Upper lobe of left lung (tissue), 6 donors: ENCODE measurements at regions not wholly inside any gene's neighbourhood (a gene's known extent, or its start where the extent isn't known, plus 50 kb on each side); places are given as distances from the start of the nearest gene placed in this dataset.

Experiments
- ATAC-seq, 2 donors: fragments of 200-7000 bp; cut with Tn5 transposase; one replicate each; pipeline ENCODE4 v1.9.1; 2022; ENCODE audit warnings: mild to moderate bottlenecking in 2 of 2, moderate library complexity in 2 of 2; ENCODE audit not compliant: low FRiP score in 2 of 2
- DNase-seq, 2 donors: peaks; one replicate each; pipeline ENCODE4 v3.0.0-alpha.2; 2019 to 2020
- H3K27ac ChIP-seq, 4 donors: fragments of 200-600 bp; sonication (generic); one replicate each; pipeline ENCODE4 v1.5.1; 2016 to 2019
- H3K27me3 ChIP-seq, 4 donors: fragments of 200-600 bp; sonication (generic); one replicate each; pipeline ENCODE4 v1.5.1; 2017 to 2019
- H3K36me3 ChIP-seq, 4 donors: fragments of 200-600 bp; sonication (generic); one replicate each; pipeline ENCODE4 v1.5.1; 2016 to 2019
- H3K4me1 ChIP-seq, 4 donors: fragments of 200-600 bp; sonication (generic); one replicate each; pipeline ENCODE4 v1.5.1; 2018 to 2019
- H3K4me3 ChIP-seq, 4 donors: fragments of 200-600 bp; sonication (generic); one replicate each; pipeline ENCODE4 v1.5.1; 2017 to 2019; ENCODE audit warnings: mild to moderate bottlenecking in 2 of 4, moderate library complexity in 1 of 4
- H3K9me3 ChIP-seq, 4 donors: fragments of 200-600 bp; sonication (generic); one replicate each; pipeline ENCODE4 v1.5.1; 2018 to 2019
- EP300 ChIP-seq, 4 donors: sonication (generic); formaldehyde crosslinking; IDR thresholded peaks; one replicate each; pipeline ENCODE4 v1.5.1; 2017; ENCODE audit warnings: antibody characterized with exemption in 4 of 4, control low read depth in 2 of 4
- POLR2A ChIP-seq, 4 donors: fragments of 450-650 bp; IDR thresholded peaks; one replicate each; pipeline ENCODE4 v1.5.1; 2016 to 2017; ENCODE audit warnings: antibody characterized with exemption in 4 of 4, mild to moderate bottlenecking in 2 of 4
- POLR2AphosphoS5 ChIP-seq, 2 donors: sonication (generic); formaldehyde crosslinking; IDR thresholded peaks; one replicate each; pipeline ENCODE4 v1.5.1; 2017; ENCODE audit warnings: antibody characterized with exemption in 2 of 2
- WGBS, 2 donors: methylation state at CpG; one replicate each; pipeline ENCODE4 v1.1.5; 2017 to 2018; 5-methylcytosine and 5-hydroxymethylcytosine counted together
- TF ChIP-seq, protein P1 (sequence below), 6 experiments: fragments of 450-650 bp in 4 of 6; fragments of 200-600 bp in 2 of 6; sonication (generic) in 2 of 6; IDR thresholded peaks; one replicate each; pipeline ENCODE4 v1.5.1; 2016 to 2019; ENCODE audit warnings: antibody characterized with exemption in 6 of 6
- donor health status: DM: no; HTN: no; CAD: no; lungs with moderate emphysema.
- donor health status: DM: no; HTN: yes; CAD: no; lungs with severe emphysema.

DNA sequence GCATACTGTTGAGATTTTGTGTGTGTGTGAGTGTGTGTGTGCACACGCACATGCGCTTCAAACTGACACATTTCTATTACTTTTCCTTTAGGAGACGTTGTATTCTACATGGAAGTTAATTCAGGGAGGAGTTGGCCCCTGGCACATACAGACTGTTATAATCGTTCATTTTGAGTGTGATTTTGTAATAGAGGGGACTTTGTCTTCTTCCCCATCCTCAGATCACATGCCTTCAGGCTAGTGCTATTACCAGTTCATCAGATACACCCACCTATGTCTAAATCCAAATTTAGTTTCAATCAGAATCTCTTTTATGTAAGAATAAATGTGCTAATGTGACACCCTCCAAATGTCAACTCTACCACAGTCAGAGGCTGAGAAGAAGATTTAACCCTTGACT, 90.2 kb downstream of the FBXO4 start:
- 79 to 85% methylated on average over 4 of the region's 4 CpGs for WGBS, 2 donors
- H3K36me3 ChIP-seq = no peaks in the 10 kb centered on the region

GRCh38 chr5:42015681-42016080, 90.6 kb downstream of the FBXO4 start:
- Histone ChIP-seq H3K4me3 (no peak overlapping the region), H3K27me3 (no peaks in the 10 kb centered on the region), H3K27ac (no peak overlapping the region), H3K9me3 (no peaks in the 10 kb centered on the region), H3K4me1 (no peaks in the 10 kb centered on the region), H3K36me3 (no peaks in the 10 kb centered on the region)
- no peak for TF ChIP-seq POLR2AphosphoS5 (IDR thresholded peaks at IDR 0.05)
- no peak for TF ChIP-seq EP300 (IDR thresholded peaks at IDR 0.05)
- TF ChIP-seq POLR2A (IDR thresholded peaks at IDR 0.05) = no peak
- TF ChIP-seq, protein P1, sequence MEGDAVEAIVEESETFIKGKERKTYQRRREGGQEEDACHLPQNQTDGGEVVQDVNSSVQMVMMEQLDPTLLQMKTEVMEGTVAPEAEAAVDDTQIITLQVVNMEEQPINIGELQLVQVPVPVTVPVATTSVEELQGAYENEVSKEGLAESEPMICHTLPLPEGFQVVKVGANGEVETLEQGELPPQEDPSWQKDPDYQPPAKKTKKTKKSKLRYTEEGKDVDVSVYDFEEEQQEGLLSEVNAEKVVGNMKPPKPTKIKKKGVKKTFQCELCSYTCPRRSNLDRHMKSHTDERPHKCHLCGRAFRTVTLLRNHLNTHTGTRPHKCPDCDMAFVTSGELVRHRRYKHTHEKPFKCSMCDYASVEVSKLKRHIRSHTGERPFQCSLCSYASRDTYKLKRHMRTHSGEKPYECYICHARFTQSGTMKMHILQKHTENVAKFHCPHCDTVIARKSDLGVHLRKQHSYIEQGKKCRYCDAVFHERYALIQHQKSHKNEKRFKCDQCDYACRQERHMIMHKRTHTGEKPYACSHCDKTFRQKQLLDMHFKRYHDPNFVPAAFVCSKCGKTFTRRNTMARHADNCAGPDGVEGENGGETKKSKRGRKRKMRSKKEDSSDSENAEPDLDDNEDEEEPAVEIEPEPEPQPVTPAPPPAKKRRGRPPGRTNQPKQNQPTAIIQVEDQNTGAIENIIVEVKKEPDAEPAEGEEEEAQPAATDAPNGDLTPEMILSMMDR (IDR thresholded peaks at IDR 0.05) = no peak
- 69 to 88% methylated on average over 1 of the region's 1 CpG for WGBS, 2 donors
- DNase-seq (no peak), ATAC-seq (no peak)

More for the DNA sequence above, 90.2 kb downstream of the FBXO4 start:
- DNase-seq (no peak), ATAC-seq (no peak)
- TF ChIP-seq EP300 (IDR thresholded peaks at IDR 0.05) (no peak), POLR2A (IDR thresholded peaks at IDR 0.05) (no peak), POLR2AphosphoS5 (IDR thresholded peaks at IDR 0.05) (no peak)
- TF ChIP-seq, protein P1 (IDR thresholded peaks at IDR 0.05) = no peak
- Histone ChIP-seq H3K9me3 (no peaks in the 10 kb centered on the region), H3K27me3 (no peaks in the 10 kb centered on the region), H3K27ac (no peak overlapping the region), H3K4me1 (no peaks in the 10 kb centered on the region), H3K4me3 (no peak overlapping the region)

GRCh38 chr5:42020788-42021530, 95.9 kb downstream of the FBXO4 start:
- no peak overlapping the region for H3K27ac ChIP-seq
- no peaks in the 10 kb centered on the region for H3K36me3 ChIP-seq
- ATAC-seq (no peak), DNase-seq (no peak)
- TF ChIP-seq POLR2AphosphoS5 (IDR thresholded peaks at IDR 0.05) (no peak), EP300 (IDR thresholded peaks at IDR 0.05) (no peak), POLR2A (IDR thresholded peaks at IDR 0.05) (no peak)
- TF ChIP-seq, protein P1 (IDR thresholded peaks at IDR 0.05) = no peak
- WGBS, 2 donors = 61 to 67% methylated on average over 3 of the region's 3 CpGs
- no peaks in the 10 kb centered on the region for H3K9me3 ChIP-seq
- H3K4me3 ChIP-seq = no peak overlapping the region
- H3K4me1 ChIP-seq = no peaks in the 10 kb centered on the region
- H3K27me3 ChIP-seq = no peaks in the 10 kb centered on the region

DNA sequence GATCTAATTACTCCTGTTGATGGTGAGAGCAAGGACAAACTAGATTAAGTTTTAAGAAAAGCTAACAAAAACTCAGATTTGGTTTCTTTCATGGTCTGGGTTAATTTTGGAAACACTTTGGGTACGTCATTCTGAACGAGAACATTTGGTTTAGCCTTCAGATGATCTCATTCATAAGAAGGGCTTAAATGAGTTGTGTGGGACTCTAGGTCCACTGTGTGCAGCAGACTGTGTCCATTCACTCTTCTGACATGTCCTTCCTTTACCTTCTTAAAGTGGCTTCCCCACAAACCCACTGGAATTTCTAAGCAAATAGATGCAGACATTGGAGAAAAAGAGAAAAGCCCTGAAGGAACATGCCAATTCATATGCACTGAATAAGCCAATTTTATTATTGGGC, 96.8 kb downstream of the FBXO4 start:
- Histone ChIP-seq H3K36me3 (no peaks in the 10 kb centered on the region), H3K27ac (no peak overlapping the region), H3K27me3 (no peaks in the 10 kb centered on the region), H3K9me3 (no peaks in the 10 kb centered on the region), H3K4me1 (no peaks in the 10 kb centered on the region), H3K4me3 (no peak overlapping the region)
- 54% methylated on average over 2 of the region's 2 CpGs for WGBS, 2 donors
- ATAC-seq (no peak), DNase-seq (no peak)
- TF ChIP-seq POLR2A (IDR thresholded peaks at IDR 0.05) (no peak), EP300 (IDR thresholded peaks at IDR 0.05) (no peak), POLR2AphosphoS5 (IDR thresholded peaks at IDR 0.05) (no peak)
- TF ChIP-seq, protein P1 (IDR thresholded peaks at IDR 0.05) = no peak
